H1 (cell line): ENCODE measurements at regions not wholly inside any gene's neighbourhood (a gene's known extent, or its start where the extent isn't known, plus 50 kb on each side); places are given as distances from the start of the nearest gene placed in this dataset.

ENCODE experiments used
- CTCF ChIA-PET: fragments of 300-600 bp; sonication (Branson Sonifier 250); formaldehyde crosslinking; loops from one replicate; lab custom pipeline; 2021; ENCODE audit not compliant: partially characterized antibody; lab: Charles Lee
- POLR2A ChIA-PET: fragments of 300-600 bp; sonication (Branson Sonifier 250); formaldehyde crosslinking; loops from one replicate; lab custom pipeline; 2021; ENCODE audit warnings: inconsistent platforms; ENCODE audit not compliant: partially characterized antibody; lab: Charles Lee
- DNase-seq, 2 experiments: peaks; one replicate each; pipeline versions ENCODE4 v3.0.0 to v3.0.0-alpha.2; 2010 to 2022; ENCODE audit warnings: low spot score in 2 of 2, low read depth in 1 of 2, mixed read lengths in 1 of 2
- FAIRE-seq: peaks from 2 replicates; lab custom pipeline; 2011; peaks lifted over from hg19 to GRCh38; lab: Jason Lieb, UNC
- H2AFZ ChIP-seq: 2 replicates; pipeline ENCODE4 v1.8.1; 2012; ENCODE audit warnings: low read length, inconsistent platforms
- H2AK5ac ChIP-seq: 2 replicates; pipeline ENCODE4 v1.6.1; 2013; ENCODE audit warnings: low read depth, low read length
- H2BK120ac ChIP-seq: replicated peaks from 2 replicates; pipeline ENCODE3; 2013; ENCODE audit warnings: low read depth, low read length, inconsistent platforms
- H2BK12ac ChIP-seq: 2 replicates; pipeline ENCODE4 v1.6.1; 2013; ENCODE audit warnings: low read depth, low read length
- H2BK15ac ChIP-seq: 2 replicates; pipeline ENCODE4 v1.6.1; 2013; ENCODE audit warnings: low read length
- H2BK20ac ChIP-seq: 2 replicates; pipeline ENCODE4 v1.6.1; 2013; ENCODE audit warnings: low read length
- H2BK5ac ChIP-seq: 2 replicates; pipeline ENCODE4 v1.6.1; 2013; ENCODE audit warnings: low read depth, low read length
- H3K14ac ChIP-seq: 2 replicates; pipeline ENCODE4 v1.6.1; 2013; ENCODE audit warnings: inconsistent platforms; ENCODE audit not compliant: insufficient read length
- H3K18ac ChIP-seq: 2 replicates; pipeline ENCODE4 v1.6.1; 2013; ENCODE audit warnings: low read length; ENCODE audit errors: extremely low read depth
- H3K23ac ChIP-seq: 2 replicates; pipeline ENCODE4 v1.6.1; 2013; ENCODE audit warnings: inconsistent platforms; ENCODE audit not compliant: insufficient read length
- H3K23me2 ChIP-seq: 2 replicates; pipeline ENCODE4 v1.6.1; 2013; ENCODE audit warnings: low read depth, low read length
- H3K27ac ChIP-seq: 2 replicates; pipeline ENCODE4 v1.6.1; 2011; ENCODE audit warnings: low read depth, low read length, inconsistent platforms
- H3K27me3 ChIP-seq, 4 experiments: replicated peaks in 1 of 4; 1 replicate in 1 of 4; 2 replicates in 3 of 4; pipeline versions ENCODE4 v1.6.1 to v1.8.1; 2011 to 2013; ENCODE audit warnings: low read length in 3 of 4, mild to moderate bottlenecking in 3 of 4, inconsistent platforms in 2 of 4, mixed read lengths in 2 of 4, moderate library complexity in 1 of 4; ENCODE audit not compliant: control insufficient read depth in 3 of 4, insufficient read depth in 3 of 4; ENCODE audit errors: extremely low read depth in 1 of 4
- H3K36me3 ChIP-seq, 4 experiments: 2 replicates each; pipeline versions ENCODE4 v1.6.1 to v1.8.1; 2011 to 2013; ENCODE audit warnings: mild to moderate bottlenecking in 4 of 4, low read length in 3 of 4, moderate library complexity in 2 of 4, control low read depth in 1 of 4, inconsistent platforms in 1 of 4; ENCODE audit not compliant: insufficient read depth in 4 of 4, control insufficient read depth in 2 of 4
- H3K4ac ChIP-seq: replicated peaks from 2 replicates; pipeline ENCODE3; 2013; ENCODE audit warnings: low read length, low read depth, mixed read lengths, inconsistent platforms; ENCODE audit not compliant: insufficient read length
- H3K4me1 ChIP-seq, 4 experiments: replicated peaks in 1 of 4; 1 replicate in 1 of 4; 2 replicates in 3 of 4; pipeline versions ENCODE4 v1.6.1 to v1.8.1; 2011 to 2013; ENCODE audit warnings: low read length in 3 of 4, inconsistent platforms in 2 of 4, mixed read lengths in 1 of 4; ENCODE audit not compliant: insufficient read depth in 4 of 4, control insufficient read depth in 3 of 4
- H3K4me2 ChIP-seq, 2 experiments: 2 replicates each; pipeline versions ENCODE4 v1.6.1 to v1.8.1; 2011 to 2013; ENCODE audit warnings: low read depth in 2 of 2, low read length in 2 of 2, control low read depth in 1 of 2, inconsistent platforms in 1 of 2, mild to moderate bottlenecking in 1 of 2; ENCODE audit not compliant: insufficient read depth in 1 of 2
- H3K4me3 ChIP-seq, 4 experiments: fragments of 200-600, 300-600 bp in 1 of 4; sonication (generic), shearing (Covaris generic), sonication (Bioruptor Twin) in 1 of 4; 2 replicates each; pipeline versions ENCODE4 v1.5.1 to v1.8.1; 2011 to 2016; ENCODE audit warnings: low read length in 4 of 4, low read depth in 3 of 4, control low read depth in 2 of 4, inconsistent platforms in 2 of 4, mild to moderate bottlenecking in 2 of 4, mixed read lengths in 1 of 4, moderate library complexity in 1 of 4; ENCODE audit not compliant: insufficient read depth in 2 of 4; ENCODE audit errors: extremely low read depth in 1 of 4
- H3K56ac ChIP-seq: replicated peaks from 2 replicates; pipeline ENCODE3; 2013; ENCODE audit warnings: low read depth, mild to moderate bottlenecking, mixed read lengths, low read length, inconsistent platforms; ENCODE audit not compliant: insufficient read length
- H3K79me1 ChIP-seq: 2 replicates; pipeline ENCODE4 v1.6.1; 2013; ENCODE audit warnings: low read depth, low read length, control low read depth
- H3K79me2 ChIP-seq, 2 experiments: 2 replicates each; pipeline versions ENCODE4 v1.6.1 to v1.8.1; 2012 to 2013; ENCODE audit warnings: low read length in 2 of 2, mild to moderate bottlenecking in 2 of 2, inconsistent platforms in 1 of 2; ENCODE audit not compliant: insufficient read depth in 2 of 2, control insufficient read depth in 1 of 2
- H3K9ac ChIP-seq, 4 experiments: replicated peaks in 1 of 4; 1 replicate in 1 of 4; 2 replicates in 3 of 4; pipeline versions ENCODE4 v1.6.1 to v1.8.1; 2011 to 2013; ENCODE audit warnings: low read depth in 3 of 4, low read length in 3 of 4, control low read depth in 2 of 4, mild to moderate bottlenecking in 2 of 4, moderate library complexity in 2 of 4, inconsistent platforms in 1 of 4; ENCODE audit errors: extremely low read depth in 1 of 4
- H3K9me3 ChIP-seq, 2 experiments: 2 replicates each; pipeline versions ENCODE4 v1.6.1 to v1.8.1; 2012 to 2013; ENCODE audit warnings: mild to moderate bottlenecking in 2 of 2, moderate library complexity in 2 of 2, control low read depth in 1 of 2, inconsistent platforms in 1 of 2, low read depth in 1 of 2, low read length in 1 of 2, mixed read lengths in 1 of 2; ENCODE audit not compliant: insufficient read depth in 2 of 2
- H4K20me1 ChIP-seq, 2 experiments: replicated peaks in 1 of 2; 2 replicates each; pipeline versions ENCODE3 to v1.8.1; 2011 to 2013; ENCODE audit warnings: inconsistent platforms in 2 of 2, low read length in 2 of 2, mild to moderate bottlenecking in 1 of 2; ENCODE audit not compliant: insufficient read depth in 2 of 2, control insufficient read depth in 1 of 2
- H4K5ac ChIP-seq: 2 replicates; pipeline ENCODE4 v1.6.1; 2013; ENCODE audit warnings: low read length, low read depth, mixed read lengths, inconsistent platforms; ENCODE audit not compliant: insufficient read length
- H4K8ac ChIP-seq: 2 replicates; pipeline ENCODE4 v1.8.0; 2013; ENCODE audit warnings: mild to moderate bottlenecking, moderate library complexity, low read length, inconsistent platforms; ENCODE audit not compliant: insufficient read depth; ENCODE audit errors: extremely low read depth
- H4K91ac ChIP-seq: replicated peaks from 2 replicates; pipeline ENCODE3; 2013; ENCODE audit warnings: low read length, mixed read lengths, inconsistent platforms; ENCODE audit not compliant: insufficient read length
- ATF2 ChIP-seq: IDR thresholded peaks from 2 replicates; pipeline ENCODE4 v1.6.1; 2012; ENCODE audit warnings: low read length, inconsistent platforms
- BACH1 ChIP-seq: IDR thresholded peaks from 2 replicates; pipeline ENCODE4 v1.6.1; 2012; ENCODE audit warnings: low read length, improper control_type of control experiment
- CBX5 ChIP-seq: fragments of 300-800, 300-1000 bp; sonication (generic); IDR thresholded peaks from 2 replicates; pipeline ENCODE4 v1.7.1; 2016; ENCODE audit warnings: antibody characterized with exemption, low read length, low read depth
- CEBPB ChIP-seq: IDR thresholded peaks from 2 replicates; pipeline ENCODE4 v1.6.1; 2012; ENCODE audit warnings: low read depth, low read length
- JUN ChIP-seq: IDR thresholded peaks from 2 replicates; pipeline ENCODE4 v1.6.1; 2011; ENCODE audit warnings: low read depth, mild to moderate bottlenecking, improper control_type of control experiment, low read length
- KDM5A ChIP-seq: fragments of 200-600 bp; IDR thresholded peaks from 2 replicates; pipeline ENCODE4 v1.7.1; 2012; ENCODE audit warnings: mild to moderate bottlenecking, low read length, inconsistent platforms, mixed read lengths
- PHF8 ChIP-seq: fragments of 200-600 bp; sonication (generic); conservative IDR thresholded peaks from 2 replicates; pipeline ENCODE4 v1.7.1; 2012; ENCODE audit warnings: low read depth, mild to moderate bottlenecking, inconsistent platforms, low read length, moderate library complexity
- RBBP5 ChIP-seq: IDR thresholded peaks from 2 replicates; pipeline ENCODE4 v1.7.1; 2012; ENCODE audit warnings: low read depth, mild to moderate bottlenecking, inconsistent platforms, low read length, moderate library complexity, borderline replicate concordance
- SIN3A ChIP-seq, 2 experiments: IDR thresholded peaks in 1 of 2; conservative IDR thresholded peaks in 1 of 2; 2 replicates each; pipeline ENCODE4 v1.6.1; 2011 to 2012; ENCODE audit warnings: low read length in 2 of 2, improper control_type of control experiment in 1 of 2, low read depth in 1 of 2, mild to moderate bottlenecking in 1 of 2
- SRF ChIP-seq: IDR thresholded peaks from 2 replicates; pipeline ENCODE4 v1.6.1; 2011; ENCODE audit warnings: mild to moderate bottlenecking, low read depth, low read length, moderate library complexity
- USF2 ChIP-seq: IDR thresholded peaks from 2 replicates; pipeline ENCODE4 v1.6.1; 2011; ENCODE audit warnings: low read length, improper control_type of control experiment
- YY1 ChIP-seq: IDR thresholded peaks from 2 replicates; pipeline ENCODE4 v1.6.1; 2011; ENCODE audit warnings: low read depth, mild to moderate bottlenecking, low read length
- WGBS, 2 experiments: shearing (Covaris generic) in 1 of 2; methylation state at CpG; one replicate each; pipeline versions ENCODE4 v1.1.6 to v1.1.7; 2013 to 2015; ENCODE audit warnings: low lambda C conversion rate in 2 of 2, mixed read lengths in 2 of 2, inconsistent platforms in 1 of 2, low coverage in 1 of 2, missing lambda C conversion rate in 1 of 2; ENCODE audit not compliant: insufficient replicate concordance in 2 of 2, insufficient coverage in 1 of 2, insufficient read length in 1 of 2; ENCODE audit errors: extremely low coverage in 1 of 2, missing lambda C conversion rate in 1 of 2; 5-methylcytosine and 5-hydroxymethylcytosine counted together

- POLR2A ChIA-PET, result interaction anchor here (1.5 kb wide), 1 partner anchor 9 kb away, joined by 3 read pairs; no protein-coding TSS in a partner anchor
- no peak for FAIRE-seq
- TF ChIP-seq CBX5 (no peak), SIN3A (conservative IDR thresholded peaks at IDR 0.05 in 1 of 2, IDR thresholded peaks at IDR 0.05 in 1 of 2; ENCODE audit: low read depth in 1 of 2, low read length in 2 of 2) (no peak), SRF (no peak), JUN (no peak), USF2 (no peak), ATF2 (no peak), BACH1 (no peak), RBBP5 (no peak), YY1 (no peak), PHF8 (no peak), CEBPB (no peak), KDM5A (no peak)
Measured at GRCh38 chr9:110133059-110133458, 74.9 kb downstream of the C9orf152 start.

More at GRCh38 chr9:110133059-110133458, 74.9 kb downstream of the C9orf152 start:
- H3K23me2 ChIP-seq, result no peaks in the 10 kb centered on the region
- no peak overlapping the region for H3K4me3 ChIP-seq
- peaks cover 0 to 44% of the 10 kb centered on the region in 2 experiments; a peak in 2 of 4 replicates for H3K79me2 ChIP-seq
- no peaks in the 10 kb centered on the region; the same call in 1 of the 2 replicates for H3K79me1 ChIP-seq
- no peak overlapping the region for H2BK5ac ChIP-seq
- no peak overlapping the region for H3K4ac ChIP-seq
- no peak overlapping the region for H3K56ac ChIP-seq
- no peak overlapping the region for H4K5ac ChIP-seq
- H3K9ac ChIP-seq, result no peak overlapping the region; a peak in 1 of 7 replicates
- H3K4me2 ChIP-seq, result no peak overlapping the region
- peaks cover 0 to 16% (median 12%) of the 10 kb centered on the region in 4 experiments; a peak in 6 of 8 replicates for H3K36me3 ChIP-seq
- no peak overlapping the region for H2BK120ac ChIP-seq
- no peak overlapping the region for H3K27ac ChIP-seq
- no peak overlapping the region for H2BK15ac ChIP-seq
- H3K18ac ChIP-seq, result no peak overlapping the region
- no peak overlapping the region for H4K8ac ChIP-seq
- no peak for DNase-seq
- H4K91ac ChIP-seq, result no peak overlapping the region
- WGBS, 2 experiments, result 85% methylated on average over 3 of the region's 3 CpGs; no CpG with 5 or more reads in 1 of the 2 experiments
- H2BK12ac ChIP-seq, result no peak overlapping the region
- H3K14ac ChIP-seq, result no peak overlapping the region
- no peaks in the 10 kb centered on the region for H3K9me3 ChIP-seq
- CTCF ChIA-PET, result interaction anchor here (0.5 to 1.4 kb wide), 7 partner anchors 11 to 83 kb away, joined by 3 to 4 read pairs (median 3); no protein-coding TSS in a partner anchor
- no peak overlapping the region for H2AFZ ChIP-seq
- no peaks in the 10 kb centered on the region for H3K27me3 ChIP-seq
- H2BK20ac ChIP-seq, result no peak overlapping the region
- peaks cover 0 to 3% of the 10 kb centered on the region in 2 experiments for H4K20me1 ChIP-seq
- no peak overlapping the region for H3K23ac ChIP-seq
- no peak overlapping the region for H2AK5ac ChIP-seq
- peaks cover 3 to 24% (median 18%) of the 10 kb centered on the region in 4 experiments for H3K4me1 ChIP-seq
